D721Med (cell line): ENCODE measurements at regions not wholly inside any gene's neighbourhood (a gene's known extent, or its start where the extent isn't known, plus 50 kb on each side); places are given as distances from the start of the nearest gene placed in this dataset.
"Not testable (repeated sequence)": the region's sequence is repeated elsewhere in the genome, so short reads cannot be mapped to it uniquely, and the experiment has no call there.

Source experiments
- DNase-seq: peaks from one replicate; pipeline ENCODE4 v3.0.0; 2011; ENCODE audit warnings: low spot score; ENCODE audit not compliant: insufficient read length
- FAIRE-seq: peaks from 2 replicates; lab custom pipeline; 2011; peaks lifted over from hg19 to GRCh38; lab: Jason Lieb, UNC
- CTCF ChIP-seq: IDR thresholded peaks from 2 replicates; pipeline ENCODE4 v1.5.1; 2012; ENCODE audit warnings: mild to moderate bottlenecking, control low read depth; ENCODE audit not compliant: insufficient read depth; ENCODE audit errors: missing control alignments

DNA sequence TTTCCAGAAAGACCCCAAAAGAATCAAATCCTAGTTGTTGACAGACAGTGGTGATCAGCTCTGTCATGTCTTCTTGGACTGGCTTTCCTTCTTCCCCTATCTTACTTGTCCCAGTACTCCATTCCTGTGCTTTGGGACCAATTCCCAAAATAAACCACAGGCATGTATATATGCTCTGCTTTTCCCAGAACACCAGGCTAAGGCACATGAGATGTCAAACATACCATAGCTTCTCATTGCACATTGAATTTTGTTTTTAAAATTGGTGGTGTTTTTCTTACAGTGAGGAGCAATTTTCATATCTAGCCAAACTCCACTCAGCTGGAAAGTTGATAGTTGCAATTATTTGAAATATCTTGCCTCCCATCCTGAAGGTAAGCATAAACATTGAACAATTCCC lies 88.9 kb upstream of the RGPD4 start:
- no peak for FAIRE-seq
- TF ChIP-seq CTCF = no peak
- DNase-seq = no peak

- FAIRE-seq (no peak), DNase-seq (no peak)
These were observed 88.4 kb upstream of the RGPD4 start for GRCh38 chr2:107738266-107738665.

DNA sequence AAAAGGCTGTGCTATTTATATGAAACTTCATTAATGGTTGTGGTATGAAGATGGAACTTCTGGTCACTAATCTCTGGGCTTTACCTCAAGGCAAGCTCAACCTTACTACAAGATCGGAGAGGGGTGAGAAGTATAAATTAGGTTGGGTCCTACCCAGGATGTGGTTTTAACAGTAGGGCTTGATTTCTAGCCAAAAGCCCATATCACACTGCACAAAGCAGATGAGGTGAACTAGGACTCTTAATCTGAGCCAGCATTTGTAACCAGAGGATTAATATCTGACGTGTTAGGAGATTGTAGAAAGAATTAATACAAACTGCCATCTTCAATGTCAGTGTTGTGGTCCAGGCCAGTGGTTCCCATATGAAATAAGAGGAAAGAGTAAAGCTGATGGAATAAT lies 86.4 kb upstream of the RGPD4 start:
- DNase-seq = no peak
- FAIRE-seq = no peak
- TF ChIP-seq CTCF = no peak

More at GRCh38 chr2:107738266-107738665, 88.4 kb upstream of the RGPD4 start:
- no peak for TF ChIP-seq CTCF

DNA sequence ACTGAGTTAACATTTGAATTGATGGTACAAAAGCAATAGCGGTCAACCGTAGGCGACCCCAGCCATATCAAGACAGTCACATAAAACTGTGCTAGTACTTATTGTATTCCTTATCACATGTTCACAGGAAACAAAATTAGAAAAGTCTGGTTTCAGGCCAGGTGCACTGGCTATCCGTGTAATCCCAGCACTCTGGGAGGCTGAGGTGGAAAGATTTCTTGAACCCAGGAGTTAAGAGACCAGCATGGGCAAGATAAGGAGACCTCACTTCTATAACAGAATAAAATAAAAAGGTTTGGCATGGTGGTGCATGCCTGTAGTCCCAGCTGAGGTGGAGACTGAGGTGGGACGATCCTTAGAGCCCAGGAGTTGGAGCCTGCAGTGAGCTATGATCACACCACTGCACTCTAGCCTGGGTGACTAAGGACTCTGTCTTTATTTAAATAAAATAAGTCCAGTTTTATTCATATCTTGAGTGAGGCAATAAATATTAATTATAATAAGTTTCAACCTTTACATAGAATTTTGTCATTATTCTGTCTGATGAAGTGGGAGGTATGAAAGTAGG lies 84.1 kb upstream of the RGPD4 start:
- no peak for TF ChIP-seq CTCF

GRCh38 chr2:107743274-107743673 lies 83.4 kb upstream of the RGPD4 start:
- no peak for DNase-seq
- no peak for TF ChIP-seq CTCF
- FAIRE-seq = no peak

More for the DNA sequence above, 84.1 kb upstream of the RGPD4 start:
- FAIRE-seq (no peak), DNase-seq (no peak)

DNA sequence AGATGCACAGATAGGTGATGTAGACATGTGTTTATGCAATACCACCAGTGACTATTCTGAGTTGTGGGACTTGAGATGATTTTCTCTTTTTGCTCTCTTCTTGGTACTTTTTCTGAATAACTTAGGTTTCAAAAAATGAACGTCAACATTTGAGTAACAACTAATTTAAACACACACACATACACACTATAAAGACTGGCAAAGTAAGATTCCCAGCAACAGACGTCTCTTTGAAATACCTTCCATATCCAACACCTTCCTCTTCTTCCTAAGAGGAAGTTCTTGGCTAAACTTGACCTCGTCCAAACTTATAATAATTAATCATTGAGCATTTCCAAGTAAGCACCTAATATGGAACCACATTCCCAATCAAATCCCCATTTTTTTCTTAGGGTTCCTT lies 81.6 kb upstream of the RGPD4 start:
- DNase-seq (no peak), FAIRE-seq (no peak)
- no peak for TF ChIP-seq CTCF

DNA sequence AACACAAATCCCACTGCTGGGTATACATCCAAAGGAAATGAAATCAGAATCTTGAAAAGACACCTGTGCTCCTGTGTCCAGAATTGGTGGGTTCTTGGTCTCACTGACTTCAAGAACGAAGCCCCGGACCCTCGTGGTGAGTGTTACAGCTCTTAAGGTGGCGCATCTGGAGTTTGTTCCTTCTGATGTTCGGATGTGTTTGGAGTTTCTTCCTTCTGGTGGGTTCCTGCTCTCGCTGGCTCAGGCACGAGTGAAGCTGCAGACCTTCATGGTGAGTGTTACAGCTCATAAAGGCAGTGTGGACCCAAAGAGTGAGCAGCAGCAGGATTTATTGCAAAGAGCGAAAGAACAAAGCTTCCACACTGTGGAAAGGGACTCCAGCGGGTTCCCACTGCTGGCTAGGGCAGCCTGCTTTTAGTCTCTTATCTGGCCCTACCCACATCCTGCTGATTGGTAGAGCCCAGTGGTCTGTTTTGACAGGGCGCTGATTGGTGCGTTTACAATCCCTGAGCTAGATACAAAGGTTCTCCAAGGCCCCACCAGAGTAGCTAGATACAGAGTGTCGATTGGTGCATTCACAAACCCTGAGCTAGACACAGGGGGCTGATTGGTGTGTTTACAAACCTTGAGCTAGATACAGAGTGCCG lies 80.0 kb upstream of the RGPD4 start:
- not testable (repeated sequence) for FAIRE-seq, DNase-seq

DNA sequence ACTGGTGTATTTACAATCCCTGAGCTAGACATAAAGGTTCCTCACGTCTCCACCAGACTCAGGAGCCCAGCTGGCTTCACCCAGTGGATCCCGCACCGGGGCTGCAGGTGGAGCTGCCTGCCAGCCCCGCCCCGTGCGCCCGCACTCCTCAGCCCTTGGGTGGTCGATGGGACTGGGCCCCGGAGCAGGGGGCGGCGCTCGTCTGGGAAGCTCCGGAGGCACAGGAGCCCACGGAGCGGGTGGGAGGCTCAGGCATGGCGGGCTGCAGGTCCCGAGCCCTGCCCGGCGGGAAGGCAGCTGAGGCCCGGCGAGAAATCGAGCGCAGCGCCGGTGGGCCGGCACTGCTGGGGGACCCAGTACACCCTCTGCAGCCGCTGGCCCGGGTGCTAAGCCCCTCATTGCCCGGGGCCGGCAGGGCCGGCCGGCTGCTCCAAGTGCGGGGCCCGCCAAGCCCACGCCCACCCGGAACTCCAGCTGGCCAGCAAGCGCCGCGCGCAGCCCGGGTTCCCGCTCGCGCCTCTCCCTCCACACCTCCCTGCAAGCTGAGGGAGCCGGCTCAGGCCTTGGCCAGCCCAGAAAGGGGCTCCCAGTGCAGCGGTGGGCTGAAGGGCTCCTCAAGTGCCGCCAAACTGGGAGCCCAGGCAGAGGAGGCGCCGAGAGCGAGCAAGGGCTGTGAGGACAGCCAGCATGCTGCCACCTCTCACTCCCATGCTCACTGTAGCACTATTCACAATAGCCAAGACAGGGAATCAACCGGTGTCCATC lies 79.3 kb upstream of the RGPD4 start:
- not testable (repeated sequence) for FAIRE-seq, DNase-seq
